ENCODE measurements at regions not wholly inside any gene's neighbourhood (a gene's known extent, or its start where the extent isn't known, plus 50 kb on each side); places are given as distances from the start of the nearest gene placed in this dataset.

DNA sequence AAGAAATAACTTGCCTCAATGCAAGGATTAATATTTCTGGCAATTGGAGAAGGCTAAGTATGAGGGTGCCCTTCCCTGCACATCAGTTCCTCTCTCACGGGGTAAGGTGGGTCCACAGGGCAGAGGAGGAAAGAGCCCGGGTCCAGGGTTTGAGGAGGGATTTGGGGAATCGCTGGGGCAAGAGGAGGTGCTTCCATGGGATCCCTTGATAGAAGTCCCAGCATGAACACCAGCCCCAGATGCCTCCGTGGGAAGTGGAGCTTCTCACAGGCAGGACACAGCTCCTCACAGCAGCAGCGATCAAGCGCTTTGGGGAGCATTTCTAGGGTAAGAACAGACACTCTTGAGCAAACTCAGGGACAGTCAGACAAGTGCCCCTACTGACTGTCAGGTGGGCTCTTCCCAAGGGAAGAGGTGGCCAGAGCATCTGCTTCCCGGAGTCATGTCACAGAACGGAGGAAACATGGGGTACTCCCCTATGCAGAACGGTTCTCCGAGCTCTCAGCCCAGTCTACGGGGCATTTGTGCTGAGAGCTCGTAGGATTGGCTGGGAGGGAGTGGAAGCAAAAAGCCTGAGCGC is 218.9 kb upstream of the ARL4C start:
- TF ChIP-seq, protein P1, sequence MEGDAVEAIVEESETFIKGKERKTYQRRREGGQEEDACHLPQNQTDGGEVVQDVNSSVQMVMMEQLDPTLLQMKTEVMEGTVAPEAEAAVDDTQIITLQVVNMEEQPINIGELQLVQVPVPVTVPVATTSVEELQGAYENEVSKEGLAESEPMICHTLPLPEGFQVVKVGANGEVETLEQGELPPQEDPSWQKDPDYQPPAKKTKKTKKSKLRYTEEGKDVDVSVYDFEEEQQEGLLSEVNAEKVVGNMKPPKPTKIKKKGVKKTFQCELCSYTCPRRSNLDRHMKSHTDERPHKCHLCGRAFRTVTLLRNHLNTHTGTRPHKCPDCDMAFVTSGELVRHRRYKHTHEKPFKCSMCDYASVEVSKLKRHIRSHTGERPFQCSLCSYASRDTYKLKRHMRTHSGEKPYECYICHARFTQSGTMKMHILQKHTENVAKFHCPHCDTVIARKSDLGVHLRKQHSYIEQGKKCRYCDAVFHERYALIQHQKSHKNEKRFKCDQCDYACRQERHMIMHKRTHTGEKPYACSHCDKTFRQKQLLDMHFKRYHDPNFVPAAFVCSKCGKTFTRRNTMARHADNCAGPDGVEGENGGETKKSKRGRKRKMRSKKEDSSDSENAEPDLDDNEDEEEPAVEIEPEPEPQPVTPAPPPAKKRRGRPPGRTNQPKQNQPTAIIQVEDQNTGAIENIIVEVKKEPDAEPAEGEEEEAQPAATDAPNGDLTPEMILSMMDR (IDR thresholded peaks at IDR 0.05), result no peak
- TF ChIP-seq POLR2A (IDR thresholded peaks at IDR 0.05), result no peak
